K562 (cell line): ENCODE measurements at regions not wholly inside any gene's neighbourhood (a gene's known extent, or its start where the extent isn't known, plus 50 kb on each side); places are given as distances from the start of the nearest gene placed in this dataset.
"Not testable (repeated sequence)": the region's sequence is repeated elsewhere in the genome, so short reads cannot be mapped to it uniquely, and the experiment has no call there.

Source experiments
- ATAC-seq: fragments of 200-7000 bp; cut with Tn5 transposase; 3 replicates; pipeline ENCODE4 v1.9.1; 2020; ENCODE audit warnings: moderate library complexity
- BruUV-seq: library from RNA; stranded (reverse); fragments of 400-500 nt; replicated peaks from 2 replicates; lab custom pipeline; 2021; lab: Mats Ljungman, UMichigan
- CTCF ChIA-PET: fragments of 300-600 bp; formaldehyde crosslinking; extraction: SDS; loops from one replicate; lab custom pipeline; 2021; ENCODE audit warnings: low intra/inter-chr PET ratio; lab: Yijun Ruan, JAX
- POLR2A ChIA-PET: fragments of 300-600, 350-650 bp; sonication (Branson Sonifier 250); formaldehyde crosslinking; extraction: SDS; loops from one replicate; lab custom pipeline; 2021; ENCODE audit warnings: antibody characterized with exemption, inconsistent platforms; lab: Yijun Ruan, JAX
- DNase-seq, 4 experiments: peaks; one replicate each; pipeline versions ENCODE4 v3.0.0 to v3.0.0-alpha.2; 2011 to 2018; ENCODE audit warnings: low spot score in 3 of 4, mixed read lengths in 3 of 4; ENCODE audit errors: extremely low read depth in 1 of 4
- FAIRE-seq: peaks from 2 replicates; lab custom pipeline; 2011; peaks lifted over from hg19 to GRCh38; lab: Jason Lieb, UNC
- H2AFZ ChIP-seq: 2 replicates; pipeline ENCODE4 v1.6.0; 2011; ENCODE audit warnings: low read depth, low read length, control low read depth, inconsistent platforms
- H3K27ac ChIP-seq: fragments of 200-600 bp; 3 replicates; pipeline ENCODE4 v1.8.0; 2011; ENCODE audit warnings: low read depth, mild to moderate bottlenecking, control low read depth, inconsistent platforms, low read length, moderate library complexity, mixed read lengths; ENCODE audit errors: extremely low read depth
- H3K27me3 ChIP-seq, 2 experiments: fragments of 300-600 bp in 1 of 2; 2 replicates in 1 of 2; 3 replicates in 1 of 2; pipeline versions ENCODE4 v1.6.0 to v1.8.0; 2011; ENCODE audit warnings: inconsistent platforms in 2 of 2, low read length in 2 of 2, mild to moderate bottlenecking in 1 of 2, mixed read lengths in 1 of 2, moderate library complexity in 1 of 2; ENCODE audit not compliant: control insufficient read depth in 2 of 2, insufficient read depth in 2 of 2
- H3K36me3 ChIP-seq: fragments of 300-600 bp; 3 replicates; pipeline ENCODE4 v1.8.0; 2011; ENCODE audit warnings: mild to moderate bottlenecking, low read length, inconsistent platforms; ENCODE audit not compliant: control insufficient read depth, insufficient read depth
- H3K4me1 ChIP-seq, 2 experiments: fragments of 200-600 bp in 1 of 2; replicated peaks in 1 of 2; 2 replicates in 1 of 2; 3 replicates in 1 of 2; pipeline versions ENCODE4 v1.5.1 to v1.8.0; 2011; ENCODE audit warnings: inconsistent platforms in 2 of 2, low read length in 2 of 2, mild to moderate bottlenecking in 1 of 2, mixed read lengths in 1 of 2, moderate library complexity in 1 of 2; ENCODE audit not compliant: control insufficient read depth in 2 of 2, insufficient read depth in 2 of 2
- H3K4me2 ChIP-seq: 2 replicates; pipeline ENCODE4 v1.6.1; 2011; ENCODE audit warnings: low read length, control low read depth, inconsistent platforms, mixed read lengths; ENCODE audit not compliant: insufficient read depth
- H3K4me3 ChIP-seq: fragments of 200-600 bp; sonication (generic), shearing (Covaris generic); 2 replicates; pipeline ENCODE4 v1.5.1; 2016; ENCODE audit warnings: control low read depth, inconsistent platforms
- H3K79me2 ChIP-seq: fragments of 200-600 bp; 3 replicates; pipeline ENCODE4 v1.8.0; 2011; ENCODE audit warnings: low read length, inconsistent platforms; ENCODE audit not compliant: control insufficient read depth, insufficient read depth
- H3K9ac ChIP-seq, 2 experiments: 2 replicates each; pipeline versions ENCODE4 v1.6.0 to v1.6.1; 2011; ENCODE audit warnings: low read depth in 2 of 2, low read length in 2 of 2, control low read depth in 1 of 2, inconsistent platforms in 1 of 2, mild to moderate bottlenecking in 1 of 2, mixed read lengths in 1 of 2; ENCODE audit not compliant: insufficient read depth in 1 of 2
- H3K9me1 ChIP-seq: one replicate; pipeline ENCODE4 v1.6.0; 2011; ENCODE audit warnings: inconsistent platforms, mild to moderate bottlenecking, low read length, moderate library complexity; ENCODE audit not compliant: control insufficient read depth, insufficient read depth
- H3K9me3 ChIP-seq: replicated peaks from 2 replicates; pipeline ENCODE4 v1.5.1; 2011; ENCODE audit warnings: low read depth, low read length, inconsistent platforms; ENCODE audit not compliant: control insufficient read depth, insufficient read depth
- H4K20me1 ChIP-seq: replicated peaks from 2 replicates; pipeline ENCODE4 v1.6.1; 2011; ENCODE audit warnings: low read length, inconsistent platforms, mixed read lengths; ENCODE audit not compliant: control insufficient read depth, insufficient read depth
- CEBPB ChIP-seq: fragments of 450-650 bp; IDR thresholded peaks from 2 replicates; pipeline ENCODE4 v1.6.1; 2016; ENCODE audit warnings: missing genetic modification characterization, missing compliant biosample characterization
- CEBPG ChIP-seq, 3 experiments: fragments of 200-800 bp in 1 of 3; sonication (Bioruptor generic) in 1 of 3; sonication (generic) in 1 of 3; formaldehyde crosslinking in 1 of 3; IDR thresholded peaks in 2 of 3; conservative IDR thresholded peaks in 1 of 3; 2 replicates each; pipeline versions ENCODE4 v1.6.1 to v1.8.0; 2016 to 2022; ENCODE audit warnings: missing compliant biosample characterization in 2 of 3, missing genetic modification characterization in 2 of 3, mild to moderate bottlenecking in 1 of 3, missing genetic modification reagents in 1 of 3
- SOX6 ChIP-seq: fragments of 450-650 bp; IDR thresholded peaks from 2 replicates; pipeline ENCODE4 v1.6.1; 2014; ENCODE audit warnings: mild to moderate bottlenecking
- WGBS: fragments of 100-300 bp; shearing (Covaris generic); methylation state at CpG from one replicate; pipeline ENCODE4 v1.1.6; 2016; ENCODE audit warnings: low coverage, mixed read lengths; ENCODE audit not compliant: insufficient coverage; ENCODE audit errors: missing lambda C conversion rate; 5-methylcytosine and 5-hydroxymethylcytosine counted together
- in situ Hi-C: fragments of 300-500 bp; cut with MboI; formaldehyde crosslinking; loops from 4 replicates; pipeline ENCODE4 v1.15.0; 2018; ENCODE audit warnings: inconsistent platforms, mixed read lengths
- intact Hi-C: fragments of 100-400 bp; cut with micrococcal nuclease; formaldehyde crosslinking; loops from 2 replicates; pipeline ENCODE4 v1.14.2; 2022
- TF ChIP-seq, protein P1 (sequence below): fragments of 450-650 bp; IDR thresholded peaks from 2 replicates; pipeline ENCODE4 v1.6.1; 2016; ENCODE audit warnings: missing biosample characterization, missing genetic modification characterization
- TF ChIP-seq, protein P2 (sequence below), 2 experiments: fragments of 450-650 bp in 1 of 2; sonication (generic) in 1 of 2; formaldehyde crosslinking in 1 of 2; IDR thresholded peaks in 1 of 2; conservative IDR thresholded peaks in 1 of 2; 2 replicates each; pipeline versions ENCODE4 v1.6.1 to v1.8.1; 2016 to 2023; ENCODE audit warnings: mild to moderate bottlenecking in 2 of 2, moderate library complexity in 2 of 2, inconsistent platforms in 1 of 2, missing genetic modification reagents in 1 of 2

DNA sequence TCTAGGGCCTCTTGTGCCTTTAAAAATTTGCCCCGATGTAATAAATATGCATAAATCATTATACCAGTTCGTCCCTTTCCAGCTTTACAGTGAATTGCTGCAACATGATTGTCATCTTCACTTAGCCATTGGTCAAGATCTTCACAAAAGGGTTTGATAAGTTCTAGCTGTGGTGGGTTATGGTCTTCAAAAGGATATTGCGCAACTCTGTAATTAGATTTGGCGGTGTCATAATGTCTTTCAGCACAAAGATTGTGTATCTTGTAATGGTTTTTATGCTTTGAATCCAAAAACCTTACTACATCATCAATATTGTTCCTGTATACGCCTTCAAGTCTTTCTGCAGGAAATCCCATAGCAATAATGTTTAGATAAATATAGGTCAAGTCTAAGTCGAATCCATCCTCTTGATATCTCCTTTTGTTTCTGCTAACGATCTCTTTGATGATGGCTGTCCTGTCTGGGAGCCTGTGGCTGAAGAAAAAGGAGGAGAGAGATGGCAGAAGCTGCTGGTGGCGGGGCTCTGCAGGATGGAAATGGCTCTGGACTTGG lies 119.1 kb upstream of the PRSS3 start:
- BruUV-seq, result TSS peak; percentile 75
- H2AFZ ChIP-seq, result peak overlapping the region; percentile 72
- in situ Hi-C loops, CTCF ChIA-PET, FAIRE-seq, H3K36me3 ChIP-seq, H3K27me3 ChIP-seq, H3K79me2 ChIP-seq, H3K27ac ChIP-seq, ATAC-seq, H3K9me1 ChIP-seq, DNase-seq, H3K9me3 ChIP-seq, H3K4me1 ChIP-seq, H4K20me1 ChIP-seq: not testable (repeated sequence)
- peak; percentile 84 for TF ChIP-seq CEBPG (CRISPR knock-in tag; IDR thresholded peaks at IDR 0.05)
- peak; percentile 88 to 100 for TF ChIP-seq CEBPG (tag; conservative IDR thresholded peaks at IDR 0.05 in 1 of 2, IDR thresholded peaks at IDR 0.05 in 1 of 2)
- TF ChIP-seq CEBPB (tag), result peak; percentile 99
- 0 out of 2 replicates have a peak, but pooled peaks have one; percentile 32 for TF ChIP-seq SOX6
- TF ChIP-seq, protein P1, sequence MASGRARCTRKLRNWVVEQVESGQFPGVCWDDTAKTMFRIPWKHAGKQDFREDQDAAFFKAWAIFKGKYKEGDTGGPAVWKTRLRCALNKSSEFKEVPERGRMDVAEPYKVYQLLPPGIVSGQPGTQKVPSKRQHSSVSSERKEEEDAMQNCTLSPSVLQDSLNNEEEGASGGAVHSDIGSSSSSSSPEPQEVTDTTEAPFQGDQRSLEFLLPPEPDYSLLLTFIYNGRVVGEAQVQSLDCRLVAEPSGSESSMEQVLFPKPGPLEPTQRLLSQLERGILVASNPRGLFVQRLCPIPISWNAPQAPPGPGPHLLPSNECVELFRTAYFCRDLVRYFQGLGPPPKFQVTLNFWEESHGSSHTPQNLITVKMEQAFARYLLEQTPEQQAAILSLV (tag), result peak; percentile 89
- TF ChIP-seq, protein P2, sequence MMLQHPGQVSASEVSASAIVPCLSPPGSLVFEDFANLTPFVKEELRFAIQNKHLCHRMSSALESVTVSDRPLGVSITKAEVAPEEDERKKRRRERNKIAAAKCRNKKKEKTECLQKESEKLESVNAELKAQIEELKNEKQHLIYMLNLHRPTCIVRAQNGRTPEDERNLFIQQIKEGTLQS (IDR thresholded peaks at IDR 0.05), result peak; percentile 50; the same call in 1 of the 2 replicates
- TF ChIP-seq, protein P2 (CRISPR knock-in tag; conservative IDR thresholded peaks at IDR 0.05), result not testable (repeated sequence)
- intact Hi-C loops, result loop anchor here (5.0 kb wide), 1 partner anchor 46 kb away; no protein-coding TSS in a partner anchor
- POLR2A ChIA-PET, result interaction anchor here (0.6 to 1.7 kb wide), 2 partner anchors 18 to 68 kb away, joined by 3 to 5 read pairs; no protein-coding TSS in a partner anchor
- H3K4me3 ChIP-seq, result peak overlapping the region; percentile 62
- peak overlapping the region in 1 of 2 experiments; percentile 86; a peak in 3 of 4 replicates for H3K9ac ChIP-seq
- 21% methylated on average over 8 of the region's 8 CpGs for WGBS
- peak overlapping the region; percentile 55 for H3K4me2 ChIP-seq
